GM06990 (cell line): ENCODE measurements at regions not wholly inside any gene's neighbourhood (a gene's known extent, or its start where the extent isn't known, plus 50 kb on each side); places are given as distances from the start of the nearest gene placed in this dataset.
"Not testable (repeated sequence)": the region's sequence is repeated elsewhere in the genome, so short reads cannot be mapped to it uniquely, and the experiment has no call there.

Experiments used
- DNase-seq: peaks from one replicate; pipeline ENCODE4 v3.0.0-alpha.2; 2011; ENCODE audit not compliant: insufficient read length; ENCODE audit errors: extremely low read depth
- H3K27me3 ChIP-seq: replicated peaks from 2 replicates; pipeline ENCODE4 v1.6.0; 2011; ENCODE audit warnings: low read length; ENCODE audit not compliant: control insufficient read depth, insufficient read depth
- H3K36me3 ChIP-seq: 2 replicates; pipeline ENCODE4 v1.5.1; 2011; ENCODE audit warnings: low read length; ENCODE audit not compliant: control insufficient read depth, insufficient read depth
- H3K4me3 ChIP-seq: replicated peaks from 2 replicates; pipeline ENCODE4 v1.5.1; 2011; ENCODE audit warnings: low read depth, mild to moderate bottlenecking, control low read depth, low read length
- CTCF ChIP-seq: IDR thresholded peaks from 2 replicates; pipeline ENCODE4 v1.5.1; 2011; ENCODE audit warnings: low read length, control low read depth, mild to moderate bottlenecking, inconsistent platforms; ENCODE audit not compliant: insufficient read depth, poor library complexity, severe bottlenecking

DNA sequence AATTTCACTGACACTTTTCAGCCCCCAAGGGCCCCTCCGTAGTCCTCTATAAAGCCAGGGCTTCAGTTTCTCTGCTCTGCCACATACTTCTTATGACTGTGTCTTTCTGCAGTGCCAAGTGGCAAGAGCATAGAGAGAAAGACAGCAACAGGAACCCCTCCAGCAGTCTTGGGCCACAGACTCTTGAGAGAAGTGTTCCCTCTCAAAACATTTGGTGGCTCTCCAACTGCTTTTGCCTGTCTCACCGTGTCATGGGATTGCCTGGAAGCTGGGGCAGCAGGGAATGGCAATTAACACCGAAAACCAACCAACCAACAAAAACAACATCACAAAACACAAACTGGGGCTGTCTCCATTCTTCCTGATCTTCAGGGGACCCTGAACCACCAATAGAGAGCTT, 73.8 kb upstream of the ELN start:
- no peak for TF ChIP-seq CTCF
- no peak overlapping the region for H3K4me3 ChIP-seq
- H3K36me3 ChIP-seq: no peaks in the 10 kb centered on the region
- no peak for DNase-seq
- H3K27me3 ChIP-seq: no peaks in the 10 kb centered on the region

- TF ChIP-seq CTCF: no peak
- Histone ChIP-seq H3K4me3 (no peak overlapping the region), H3K27me3 (no peaks in the 10 kb centered on the region), H3K36me3 (no peaks in the 10 kb centered on the region)
- no peak for DNase-seq
Measured at GRCh38 chr7:73954861-73955260, 73.1 kb upstream of the ELN start.

- Histone ChIP-seq H3K4me3 (no peak overlapping the region), H3K27me3 (no peaks in the 10 kb centered on the region), H3K36me3 (no peaks in the 10 kb centered on the region)
- no peak for DNase-seq
- TF ChIP-seq CTCF: no peak
Measured at GRCh38 chr7:73960548-73960947, 67.4 kb upstream of the ELN start.

- DNase-seq, H3K27me3 ChIP-seq, H3K4me3 ChIP-seq, H3K36me3 ChIP-seq: not testable (repeated sequence)
Measured at GRCh38 chr7:73961991-73962390, 66.0 kb upstream of the ELN start.

DNA sequence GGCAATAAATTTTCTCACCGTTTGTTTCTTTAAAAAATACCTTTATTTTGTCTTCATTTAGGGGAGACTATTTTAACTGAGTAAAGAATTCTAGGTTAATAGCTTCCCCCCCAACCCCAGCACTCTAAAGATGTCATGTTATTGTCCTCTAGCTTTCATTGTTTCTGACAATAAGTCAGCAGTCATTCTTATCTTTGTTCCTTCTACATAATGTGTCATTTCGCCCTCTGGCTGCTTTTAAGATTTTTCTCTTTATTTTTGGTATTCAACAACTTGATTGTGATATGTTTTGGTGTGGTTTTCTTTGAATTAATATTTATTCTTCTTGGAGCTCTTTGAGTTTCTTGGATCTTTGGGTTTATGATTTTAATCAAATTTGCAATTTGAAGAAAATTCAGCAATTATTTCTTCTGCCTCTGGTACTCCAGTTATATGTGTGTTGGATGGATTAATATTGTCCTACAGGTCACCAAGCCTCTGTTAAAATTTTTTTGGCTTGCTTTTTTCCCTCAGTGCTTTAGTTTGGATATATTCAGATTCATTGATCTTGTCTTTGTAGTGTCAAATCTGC, 64.6 kb upstream of the ELN start:
- DNase-seq: no peak
- H3K27me3 ChIP-seq: no peaks in the 10 kb centered on the region
- no peak for TF ChIP-seq CTCF
- no peaks in the 10 kb centered on the region for H3K36me3 ChIP-seq
- no peak overlapping the region for H3K4me3 ChIP-seq

GRCh38 chr7:73964786-73965185, 63.2 kb upstream of the ELN start:
- H3K4me3 ChIP-seq: no peak overlapping the region
- no peak for DNase-seq
- H3K36me3 ChIP-seq: no peaks in the 10 kb centered on the region
- no peak for TF ChIP-seq CTCF
- H3K27me3 ChIP-seq: no peaks in the 10 kb centered on the region
